NCI-H2029 (cell line): ENCODE measurements at regions not wholly inside any gene's neighbourhood (a gene's known extent, or its start where the extent isn't known, plus 50 kb on each side); places are given as distances from the start of the nearest gene placed in this dataset.
"Not testable (repeated sequence)": the region's sequence is repeated elsewhere in the genome, so short reads cannot be mapped to it uniquely, and the experiment has no call there.

Experiments
- DNase-seq: peaks from one replicate; lab custom pipeline; 2025; lab: John Stamatoyannopoulos, UW

- DNase-seq: no peak
These were observed 1055.1 kb upstream of the PCDH10 start for GRCh38 chr4:132094017-132094416.

GRCh38 chr4:132097041-132097440 lies 1052.1 kb upstream of the PCDH10 start:
- DNase-seq: no peak

- DNase-seq: no peak
These were observed 1047.6 kb upstream of the PCDH10 start for GRCh38 chr4:132101526-132101925.

GRCh38 chr4:132108784-132109183 lies 1040.3 kb upstream of the PCDH10 start:
- no peak for DNase-seq

- DNase-seq: no peak
These were observed 1034.2 kb upstream of the PCDH10 start for GRCh38 chr4:132114885-132115284.

- not testable (repeated sequence) for DNase-seq
These were observed 1026.4 kb upstream of the PCDH10 start for GRCh38 chr4:132122741-132123140.

- DNase-seq: no peak
These were observed 1025.0 kb upstream of the PCDH10 start for GRCh38 chr4:132123870-132124623.

GRCh38 chr4:132124624-132124974 lies 1024.5 kb upstream of the PCDH10 start:
- no peak for DNase-seq

GRCh38 chr4:132125131-132125530 lies 1024.0 kb upstream of the PCDH10 start:
- no peak for DNase-seq

- DNase-seq: no peak
These were observed 1016.7 kb upstream of the PCDH10 start for GRCh38 chr4:132132433-132132832.

- no peak for DNase-seq
These were observed 979.4 kb upstream of the PCDH10 start for GRCh38 chr4:132169660-132170059.

- DNase-seq: no peak
These were observed 969.1 kb upstream of the PCDH10 start for GRCh38 chr4:132180020-132180427.

- DNase-seq: no peak
These were observed 953.9 kb upstream of the PCDH10 start for GRCh38 chr4:132195176-132195575.

GRCh38 chr4:132203618-132204017 lies 945.5 kb upstream of the PCDH10 start:
- DNase-seq: no peak

GRCh38 chr4:132214519-132214918 lies 934.6 kb upstream of the PCDH10 start:
- no peak for DNase-seq

GRCh38 chr4:132218406-132218805 lies 930.7 kb upstream of the PCDH10 start:
- no peak for DNase-seq

- no peak for DNase-seq
These were observed 921.8 kb upstream of the PCDH10 start for GRCh38 chr4:132227151-132227856.

- peak; percentile 47 for DNase-seq
These were observed 921.3 kb upstream of the PCDH10 start for GRCh38 chr4:132227857-132228165.

GRCh38 chr4:132228676-132229075 lies 920.4 kb upstream of the PCDH10 start:
- DNase-seq: no peak

- DNase-seq: no peak
These were observed 919.1 kb upstream of the PCDH10 start for GRCh38 chr4:132230025-132230424.

GRCh38 chr4:132238697-132239096 lies 910.4 kb upstream of the PCDH10 start:
- no peak for DNase-seq

- DNase-seq: no peak
These were observed 909.0 kb upstream of the PCDH10 start for GRCh38 chr4:132240081-132240480.

GRCh38 chr4:132245319-132245718 lies 903.8 kb upstream of the PCDH10 start:
- no peak for DNase-seq

- DNase-seq: no peak
These were observed 884.9 kb upstream of the PCDH10 start for GRCh38 chr4:132264176-132264575.
